Heart left ventricle (tissue), 13 donors: ENCODE measurements at regions not wholly inside any gene's neighbourhood (a gene's known extent, or its start where the extent isn't known, plus 50 kb on each side); places are given as distances from the start of the nearest gene placed in this dataset.

Experiments
- POLR2A ChIP-seq, 2 donors: fragments of 450-650 bp; IDR thresholded peaks; one replicate each; pipeline ENCODE4 v1.6.1; 2017; ENCODE audit warnings: antibody characterized with exemption in 2 of 2, mild to moderate bottlenecking in 2 of 2, moderate library complexity in 2 of 2
- TF ChIP-seq, protein P1 (sequence below), 12 donors: fragments of 200-600 bp; sonication (generic) in 4 of 12; IDR thresholded peaks; one replicate each; pipeline versions ENCODE4 v1.5.0 to v1.8.0; 2018 to 2022; ENCODE audit warnings: antibody characterized with exemption in 12 of 12, mild to moderate bottlenecking in 5 of 12
- donor health status: ischemic (EF 13 %, LVEDD 7.1; RV severe dilation, severe dysfunction).
- donor health status: DM: no; HTN: yes; CAD: no.
- donor health status: DM: no; HTN: no; CAD: no.
- donor health status: ischemic (EF 25% LVEDD 6.9; RV normal size, moderate dysfunction).
- donor health status: ischemic (EF 25% LVEDD 5.7; RV mildly dilated, moderate dysfunction).
- donor health status: ischemic (EF 35%, LVEDD 5.7; RV mildly dilated, moderate dysfunction).
- donor health status: nonischemic (EF 11% LVEDD 7.7; RV severe dilation, severe dysfunction).
- donor health status: DM: yes; HTN: yes; CAD: no.
- donor health status: PGD.
- donor health status: ischemic (EF 29% LVEDD 5.4; RV normal size, mild dysfunction).
- donor health status: nonischemic (EF 23%, LVEDD 6.1; RV moderate dilation, normal function).

DNA sequence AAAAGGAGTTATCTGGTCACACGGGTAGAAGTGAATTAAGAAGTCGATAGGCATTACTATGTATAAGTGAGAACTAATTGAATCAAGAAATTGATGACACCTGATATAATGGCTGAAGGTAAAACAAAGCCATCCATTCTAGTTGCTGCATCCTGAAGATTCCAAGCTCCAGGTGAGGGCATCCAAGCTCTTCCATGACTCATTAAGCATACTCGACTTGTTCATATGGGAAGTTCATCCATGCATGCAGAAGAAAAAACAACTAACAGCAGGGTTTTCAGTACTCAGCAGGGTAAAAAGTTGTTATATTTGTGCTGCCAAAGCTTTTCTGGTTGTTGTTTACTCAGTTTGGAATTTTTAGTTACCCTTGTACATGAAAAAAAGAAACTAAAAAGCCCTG is 508.0 kb upstream of the CXorf51A start:
- TF ChIP-seq POLR2A (IDR thresholded peaks at IDR 0.05): no peak
- TF ChIP-seq, protein P1, sequence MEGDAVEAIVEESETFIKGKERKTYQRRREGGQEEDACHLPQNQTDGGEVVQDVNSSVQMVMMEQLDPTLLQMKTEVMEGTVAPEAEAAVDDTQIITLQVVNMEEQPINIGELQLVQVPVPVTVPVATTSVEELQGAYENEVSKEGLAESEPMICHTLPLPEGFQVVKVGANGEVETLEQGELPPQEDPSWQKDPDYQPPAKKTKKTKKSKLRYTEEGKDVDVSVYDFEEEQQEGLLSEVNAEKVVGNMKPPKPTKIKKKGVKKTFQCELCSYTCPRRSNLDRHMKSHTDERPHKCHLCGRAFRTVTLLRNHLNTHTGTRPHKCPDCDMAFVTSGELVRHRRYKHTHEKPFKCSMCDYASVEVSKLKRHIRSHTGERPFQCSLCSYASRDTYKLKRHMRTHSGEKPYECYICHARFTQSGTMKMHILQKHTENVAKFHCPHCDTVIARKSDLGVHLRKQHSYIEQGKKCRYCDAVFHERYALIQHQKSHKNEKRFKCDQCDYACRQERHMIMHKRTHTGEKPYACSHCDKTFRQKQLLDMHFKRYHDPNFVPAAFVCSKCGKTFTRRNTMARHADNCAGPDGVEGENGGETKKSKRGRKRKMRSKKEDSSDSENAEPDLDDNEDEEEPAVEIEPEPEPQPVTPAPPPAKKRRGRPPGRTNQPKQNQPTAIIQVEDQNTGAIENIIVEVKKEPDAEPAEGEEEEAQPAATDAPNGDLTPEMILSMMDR (IDR thresholded peaks at IDR 0.05): no peak
